ENCODE measurements at regions not wholly inside any gene's neighbourhood (a gene's known extent, or its start where the extent isn't known, plus 50 kb on each side); places are given as distances from the start of the nearest gene placed in this dataset.

DNA sequence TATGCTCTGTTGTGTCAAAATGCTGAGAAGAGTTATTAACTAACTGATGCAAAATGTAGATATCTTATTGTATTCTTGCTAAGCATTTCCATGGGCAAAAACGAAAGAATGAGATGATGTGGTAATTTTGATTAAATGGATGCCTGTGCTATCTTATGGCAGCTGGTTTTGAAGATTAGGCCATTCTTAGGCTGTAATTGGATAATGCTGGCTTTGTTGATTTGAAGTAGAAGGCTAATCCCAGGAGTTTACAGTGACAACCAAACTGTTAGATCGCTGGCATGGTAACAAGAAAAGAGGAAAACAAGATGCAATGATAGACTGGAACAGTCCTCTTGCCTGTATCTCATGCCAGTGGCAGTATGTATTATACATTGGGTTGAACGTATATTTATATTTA lies 74.1 kb upstream of the WDR44 start (continued):
- TF ChIP-seq, protein P1, sequence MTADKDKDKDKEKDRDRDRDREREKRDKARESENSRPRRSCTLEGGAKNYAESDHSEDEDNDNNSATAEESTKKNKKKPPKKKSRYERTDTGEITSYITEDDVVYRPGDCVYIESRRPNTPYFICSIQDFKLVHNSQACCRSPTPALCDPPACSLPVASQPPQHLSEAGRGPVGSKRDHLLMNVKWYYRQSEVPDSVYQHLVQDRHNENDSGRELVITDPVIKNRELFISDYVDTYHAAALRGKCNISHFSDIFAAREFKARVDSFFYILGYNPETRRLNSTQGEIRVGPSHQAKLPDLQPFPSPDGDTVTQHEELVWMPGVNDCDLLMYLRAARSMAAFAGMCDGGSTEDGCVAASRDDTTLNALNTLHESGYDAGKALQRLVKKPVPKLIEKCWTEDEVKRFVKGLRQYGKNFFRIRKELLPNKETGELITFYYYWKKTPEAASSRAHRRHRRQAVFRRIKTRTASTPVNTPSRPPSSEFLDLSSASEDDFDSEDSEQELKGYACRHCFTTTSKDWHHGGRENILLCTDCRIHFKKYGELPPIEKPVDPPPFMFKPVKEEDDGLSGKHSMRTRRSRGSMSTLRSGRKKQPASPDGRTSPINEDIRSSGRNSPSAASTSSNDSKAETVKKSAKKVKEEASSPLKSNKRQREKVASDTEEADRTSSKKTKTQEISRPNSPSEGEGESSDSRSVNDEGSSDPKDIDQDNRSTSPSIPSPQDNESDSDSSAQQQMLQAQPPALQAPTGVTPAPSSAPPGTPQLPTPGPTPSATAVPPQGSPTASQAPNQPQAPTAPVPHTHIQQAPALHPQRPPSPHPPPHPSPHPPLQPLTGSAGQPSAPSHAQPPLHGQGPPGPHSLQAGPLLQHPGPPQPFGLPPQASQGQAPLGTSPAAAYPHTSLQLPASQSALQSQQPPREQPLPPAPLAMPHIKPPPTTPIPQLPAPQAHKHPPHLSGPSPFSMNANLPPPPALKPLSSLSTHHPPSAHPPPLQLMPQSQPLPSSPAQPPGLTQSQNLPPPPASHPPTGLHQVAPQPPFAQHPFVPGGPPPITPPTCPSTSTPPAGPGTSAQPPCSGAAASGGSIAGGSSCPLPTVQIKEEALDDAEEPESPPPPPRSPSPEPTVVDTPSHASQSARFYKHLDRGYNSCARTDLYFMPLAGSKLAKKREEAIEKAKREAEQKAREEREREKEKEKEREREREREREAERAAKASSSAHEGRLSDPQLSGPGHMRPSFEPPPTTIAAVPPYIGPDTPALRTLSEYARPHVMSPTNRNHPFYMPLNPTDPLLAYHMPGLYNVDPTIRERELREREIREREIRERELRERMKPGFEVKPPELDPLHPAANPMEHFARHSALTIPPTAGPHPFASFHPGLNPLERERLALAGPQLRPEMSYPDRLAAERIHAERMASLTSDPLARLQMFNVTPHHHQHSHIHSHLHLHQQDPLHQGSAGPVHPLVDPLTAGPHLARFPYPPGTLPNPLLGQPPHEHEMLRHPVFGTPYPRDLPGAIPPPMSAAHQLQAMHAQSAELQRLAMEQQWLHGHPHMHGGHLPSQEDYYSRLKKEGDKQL (CRISPR knock-in tag; IDR thresholded peaks at IDR 0.05; ENCODE audit: low read depth): no peak

DNA sequence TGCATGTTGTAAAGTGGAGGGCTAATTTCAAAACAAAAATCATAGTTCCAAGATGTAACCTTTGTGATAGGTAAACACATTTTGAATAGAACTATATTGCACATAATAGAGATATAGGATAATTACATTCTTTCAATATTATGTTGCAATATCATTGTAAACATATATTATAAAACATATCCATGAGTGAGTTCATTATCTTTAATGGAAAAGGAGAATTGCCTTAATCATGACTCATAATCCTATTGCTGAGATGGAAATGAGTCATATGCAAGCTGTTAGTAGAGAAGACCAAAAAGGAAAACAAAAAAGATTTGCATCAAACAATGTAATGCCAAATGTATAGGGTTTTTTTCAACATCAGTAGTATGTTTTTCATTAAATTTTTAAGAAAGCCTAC lies 73.7 kb upstream of the WDR44 start:
- no peaks in the 10 kb centered on the region for H3K36me3 ChIP-seq (replicated peaks in 1 of 2; ENCODE audit: control insufficient read depth in 1 of 2, insufficient read depth in 2 of 2, low read length in 2 of 2)
- H3K4me2 ChIP-seq (ENCODE audit: low read depth, low read length): no peak overlapping the region
- DNase-seq (ENCODE audit: low spot score): no peak
- CTCF ChIA-PET (ENCODE audit: low intra/inter-chr PET ratio, low total read pairs): no interaction called here
- intact Hi-C loops (cut with micrococcal nuclease; ENCODE audit: unreplicated experiment) (no loop called here), in situ Hi-C loops (cut with HindIII; ENCODE audit: extremely low pct_ligation_motif_present, low pct_unique_long_range_greater_than_20kb) (no loop called here)
- no TSS peak for BruUV-seq (replicated peaks)
- no peaks in the 10 kb centered on the region for H3K9me3 ChIP-seq (ENCODE audit: low read length)
- H3K27ac ChIP-seq (ENCODE audit: extremely low read length, insufficient read depth, low read length): no peak overlapping the region
- no peak overlapping the region for H2AFZ ChIP-seq (ENCODE audit: low read length)
- no peaks in the 10 kb centered on the region for H3K4me1 ChIP-seq (ENCODE audit: insufficient read depth, low read length)
- FAIRE-seq: no peak
- POLR2A ChIA-PET: no interaction called here
- H3K79me2 ChIP-seq (ENCODE audit: insufficient read depth, low read length): no peaks in the 10 kb centered on the region
- no peak overlapping the region for H3K9ac ChIP-seq (ENCODE audit: insufficient read depth, low read depth, low read length)
- no peak for ATAC-seq
- no peaks in the 10 kb centered on the region for H3K27me3 ChIP-seq (ENCODE audit: control insufficient read depth in 1 of 2, insufficient read depth in 2 of 2, low read length in 2 of 2)
- H3K4me3 ChIP-seq (replicated peaks in 1 of 3; ENCODE audit: insufficient read depth in 1 of 3, low read depth in 2 of 3, low read length in 3 of 3): no peak overlapping the region
- TF ChIP-seq SCMH1 (CRISPR knock-in tag; IDR thresholded peaks at IDR 0.05; ENCODE audit: borderline replicate concordance): no peak
- no peak for TF ChIP-seq ZNF619 (CRISPR knock-in tag; IDR thresholded peaks at IDR 0.05)
- no peaks in the 10 kb centered on the region for H4K20me1 ChIP-seq (ENCODE audit: insufficient read depth, low read length)

All from HepG2 (cell line).